Activated naive CD4-positive, alpha-beta T cell treated with anti-CD3 and anti-CD28 coated beads, Interleukin-2, amount 50 U/mL, for 72 hours (primary cell): ENCODE measurements at regions not wholly inside any gene's neighbourhood (a gene's known extent, or its start where the extent isn't known, plus 50 kb on each side); places are given as distances from the start of the nearest gene placed in this dataset.

Source experiments
- ATAC-seq, 2 donors: fragments of 150-1000 bp; cut with Tn5 transposase; 2 replicates each; pipeline ENCODE4 v1.10.0; 2021; ENCODE audit warnings: mild to moderate bottlenecking in 2 of 2, moderate library complexity in 2 of 2
- DNase-seq, 2 donors: peaks; one replicate each; pipeline ENCODE4 v3.0.0; 2021 to 2022; ENCODE audit warnings: low spot score in 2 of 2
- H3K27ac Mint-ChIP-seq, 2 donors: one replicate each; pipeline ENCODE4 v1.8.0; 2022; ENCODE audit warnings: mild to moderate bottlenecking in 2 of 2, mixed read lengths in 2 of 2
- H3K36me3 Mint-ChIP-seq, 2 donors: one replicate each; pipeline ENCODE4 v1.8.0; 2022; ENCODE audit warnings: mixed read lengths in 2 of 2
- H3K9me3 Mint-ChIP-seq, 2 donors: one replicate each; pipeline ENCODE4 v1.8.0; 2022; ENCODE audit warnings: mixed read lengths in 2 of 2

DNA sequence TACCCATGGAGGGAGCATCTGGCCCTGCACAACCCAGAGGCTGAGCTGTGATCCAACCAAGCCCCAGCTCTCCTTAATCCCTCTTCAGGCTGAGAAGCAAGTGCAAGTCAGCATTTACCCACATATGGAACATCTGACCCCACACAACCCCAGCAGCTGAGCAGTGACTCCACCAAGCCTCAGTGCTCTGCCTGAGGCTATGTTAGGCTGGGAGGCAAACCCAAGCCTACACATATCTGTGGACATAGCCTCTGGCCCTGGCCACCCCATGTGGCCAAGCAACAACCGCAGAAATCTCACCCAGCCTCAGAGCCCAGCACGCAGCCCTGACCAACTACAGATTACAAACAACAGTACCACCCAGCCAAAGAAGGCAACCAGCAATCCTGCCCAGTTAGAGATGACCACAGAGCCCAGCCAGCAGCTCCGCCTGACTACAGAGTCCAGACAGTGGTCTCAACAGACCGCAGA lies 142.8 kb downstream of the NUAK1 start:
- Mint-ChIP-seq H3K36me3 (no peaks in the 10 kb centered on the region), H3K27ac (no peak overlapping the region), H3K9me3 (no peaks in the 10 kb centered on the region)
- no peak for DNase-seq
- ATAC-seq: no peak

DNA sequence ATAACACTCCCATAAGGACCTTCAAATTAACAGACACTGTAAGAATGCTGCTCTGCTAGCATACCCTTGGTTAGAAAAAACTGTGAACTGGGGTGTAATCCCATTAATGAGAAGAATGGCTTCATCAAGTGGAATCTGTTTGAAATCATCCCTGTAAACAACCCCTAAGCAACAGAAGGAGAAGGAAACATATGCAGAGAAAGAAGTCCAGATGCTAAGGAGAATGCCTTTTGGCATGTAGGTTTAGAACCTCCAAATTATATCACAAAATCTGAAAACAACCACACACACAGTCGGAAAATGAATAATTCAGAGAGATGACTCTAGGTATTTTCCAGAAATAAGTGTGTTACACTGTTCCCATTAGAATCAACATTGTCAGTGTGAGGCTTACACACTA lies 140.2 kb downstream of the NUAK1 start:
- ATAC-seq: no peak

DNA sequence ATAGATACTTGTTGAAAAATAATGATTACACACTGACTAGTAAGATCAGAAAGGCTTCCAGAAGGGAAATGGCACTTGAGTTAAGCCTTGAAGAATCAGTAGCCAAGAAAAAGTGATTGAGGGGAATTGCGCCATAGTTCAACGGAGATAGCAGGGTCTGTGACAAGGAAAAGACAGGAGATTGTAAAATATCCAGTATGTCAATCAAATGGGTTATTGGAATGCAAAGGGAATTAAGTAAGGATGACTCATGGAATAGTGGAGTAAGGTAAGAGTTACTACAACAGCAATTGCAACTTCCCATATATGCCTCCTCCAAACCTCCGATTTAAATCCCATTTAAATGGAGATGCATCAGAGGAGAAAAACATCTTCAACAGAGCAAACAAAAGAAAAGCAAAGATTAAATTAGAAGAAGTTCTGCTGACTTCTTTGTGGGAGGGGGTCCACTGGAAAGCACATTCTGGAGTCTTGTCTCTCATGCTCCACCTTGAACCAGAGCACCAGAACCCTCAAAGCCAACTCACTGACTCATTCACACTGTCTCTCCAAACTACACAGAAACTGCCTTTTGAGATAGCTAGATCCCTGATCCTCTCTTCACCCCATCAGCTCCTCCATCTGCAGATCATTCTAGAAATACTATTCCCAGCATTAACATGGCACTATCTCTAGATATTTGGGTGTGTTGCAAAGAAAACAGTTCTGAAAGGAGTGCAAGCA lies 138.2 kb downstream of the NUAK1 start:
- Mint-ChIP-seq H3K27ac (no peak overlapping the region), H3K9me3 (peaks cover 5 to 8% of the 10 kb centered on the region in 2 donors), H3K36me3 (no peaks in the 10 kb centered on the region)
- no peak for DNase-seq
- no peak for ATAC-seq

More for the DNA sequence above, 140.2 kb downstream of the NUAK1 start:
- Mint-ChIP-seq H3K36me3 (no peaks in the 10 kb centered on the region), H3K27ac (no peak overlapping the region), H3K9me3 (no peaks in the 10 kb centered on the region)
- no peak for DNase-seq

DNA sequence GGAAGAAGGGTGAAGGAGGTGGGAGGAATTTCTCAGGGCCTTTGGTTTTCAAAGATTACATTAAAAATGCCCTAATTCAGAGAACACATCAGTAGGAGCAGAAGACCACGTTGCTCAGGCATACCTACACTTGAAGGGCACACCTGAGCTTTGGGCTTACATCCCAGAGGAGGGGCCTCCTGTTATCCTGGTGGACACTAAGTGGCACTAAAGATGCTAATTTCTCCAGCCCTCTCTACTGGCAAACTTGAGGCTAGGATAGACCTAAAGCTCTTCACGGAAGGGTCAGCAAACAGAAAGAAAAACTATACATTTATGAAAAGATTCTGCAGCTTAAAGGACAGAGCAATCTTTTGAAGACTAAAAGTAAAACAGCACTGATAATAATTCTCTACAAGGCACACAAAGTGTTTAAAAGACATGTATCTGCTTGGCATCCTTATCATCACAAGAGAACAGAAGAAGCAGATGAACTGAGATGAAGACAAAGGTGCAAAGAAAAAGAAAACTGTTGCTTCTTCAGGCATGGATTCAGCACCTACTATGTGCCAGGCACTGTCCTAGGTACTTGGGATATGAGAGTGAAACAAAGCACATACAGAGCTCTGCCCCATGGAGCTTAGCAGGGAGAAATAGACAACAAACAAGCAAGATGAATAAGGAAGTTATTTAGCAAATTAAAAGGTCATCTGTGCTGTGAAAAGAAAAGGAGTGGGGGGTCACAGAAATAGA lies 137.5 kb downstream of the NUAK1 start:
- Mint-ChIP-seq H3K27ac (no peak overlapping the region), H3K36me3 (no peaks in the 10 kb centered on the region), H3K9me3 (peaks cover 5 to 8% of the 10 kb centered on the region in 2 donors)
- DNase-seq (no peak), ATAC-seq (no peak)

DNA sequence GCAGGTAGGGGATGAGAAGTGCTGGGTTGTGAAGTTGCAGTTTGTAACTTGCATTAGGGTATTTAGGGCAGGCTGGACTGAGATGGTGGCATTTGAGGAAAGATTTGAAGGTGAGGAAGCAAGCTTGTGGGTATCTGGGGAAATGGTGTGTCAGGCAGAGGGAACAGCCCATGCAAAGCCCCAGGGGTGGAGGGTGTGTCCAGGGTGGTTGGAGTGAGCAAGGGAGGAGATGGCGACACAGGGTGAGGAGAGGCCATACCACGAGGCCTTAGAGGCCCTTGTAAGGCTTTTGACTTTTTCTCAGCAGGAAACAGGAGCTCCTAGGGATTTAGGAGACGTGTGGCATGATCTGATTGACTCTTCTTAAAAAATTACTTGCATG lies 136.9 kb downstream of the NUAK1 start:
- H3K36me3 Mint-ChIP-seq: no peaks in the 10 kb centered on the region
- H3K27ac Mint-ChIP-seq: no peak overlapping the region
- DNase-seq: no peak
- H3K9me3 Mint-ChIP-seq: peaks cover 5 to 8% of the 10 kb centered on the region in 2 donors
- ATAC-seq: no peak

DNA sequence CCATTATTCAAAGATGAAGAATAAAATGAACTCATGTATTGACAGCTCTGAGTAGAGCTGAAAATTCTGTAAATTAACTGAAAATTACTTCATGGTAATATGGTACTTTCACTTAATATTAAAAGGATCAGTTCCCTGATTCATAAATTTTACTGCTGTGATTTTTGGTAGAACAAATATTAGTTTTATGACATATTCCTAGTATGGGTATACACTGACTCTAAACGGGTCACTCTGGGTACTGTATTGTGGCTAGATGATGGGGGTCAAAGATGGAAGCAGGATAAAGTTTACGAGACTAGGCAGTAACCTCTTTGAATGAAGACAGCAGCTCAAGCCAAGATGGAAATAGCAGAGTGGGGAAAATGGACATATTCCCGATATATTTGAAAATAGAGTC lies 135.5 kb downstream of the NUAK1 start:
- peaks cover 5 to 8% of the 10 kb centered on the region in 2 donors for H3K9me3 Mint-ChIP-seq
- ATAC-seq (no peak), DNase-seq (no peak)
- no peaks in the 10 kb centered on the region for H3K36me3 Mint-ChIP-seq
- no peak overlapping the region for H3K27ac Mint-ChIP-seq

DNA sequence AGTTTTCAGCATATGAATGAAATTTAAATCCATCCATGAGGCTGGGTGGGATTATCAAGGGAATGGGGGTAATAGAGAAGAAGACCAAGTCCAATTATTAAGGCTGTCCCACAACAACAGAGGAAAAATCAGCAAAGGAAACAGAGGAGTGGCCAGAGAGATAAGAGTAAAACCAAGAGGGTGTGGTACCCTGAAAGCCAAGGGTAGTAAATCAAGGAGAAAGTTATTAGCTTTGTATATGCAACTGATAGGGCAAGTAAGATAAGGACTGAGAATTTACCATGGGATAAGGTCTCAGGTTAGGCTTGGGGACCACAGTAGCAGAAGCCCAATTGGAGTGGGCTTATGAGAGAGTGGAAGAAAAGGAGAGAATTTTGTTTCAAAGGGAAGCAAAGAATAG lies 134.5 kb downstream of the NUAK1 start:
- H3K27ac Mint-ChIP-seq: no peak overlapping the region
- ATAC-seq (no peak), DNase-seq (no peak)
- peaks cover 5 to 8% of the 10 kb centered on the region in 2 donors for H3K9me3 Mint-ChIP-seq
- no peaks in the 10 kb centered on the region for H3K36me3 Mint-ChIP-seq

DNA sequence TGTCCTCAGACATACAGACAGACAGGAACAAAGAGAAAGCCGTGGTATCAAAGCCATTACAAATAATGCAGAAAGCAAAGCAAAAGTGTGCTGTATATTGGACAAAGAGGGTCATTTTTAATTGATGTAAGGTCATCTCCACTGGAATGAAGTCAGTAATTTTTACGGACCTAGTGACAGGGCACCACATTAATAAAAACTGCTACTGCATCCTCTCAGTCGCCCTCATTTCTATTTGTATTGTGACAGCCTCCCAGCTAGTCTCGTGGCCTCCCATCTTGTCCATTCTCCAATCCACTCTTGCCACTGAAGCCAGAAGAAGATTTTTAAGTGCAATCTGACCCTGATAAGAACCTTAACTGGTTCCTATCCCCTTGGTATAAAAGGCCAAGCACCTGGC lies 132.4 kb downstream of the NUAK1 start:
- DNase-seq: no peak
- H3K9me3 Mint-ChIP-seq: peaks cover 5 to 8% of the 10 kb centered on the region in 2 donors
- ATAC-seq: no peak
- no peak overlapping the region for H3K27ac Mint-ChIP-seq
- H3K36me3 Mint-ChIP-seq: no peaks in the 10 kb centered on the region

DNA sequence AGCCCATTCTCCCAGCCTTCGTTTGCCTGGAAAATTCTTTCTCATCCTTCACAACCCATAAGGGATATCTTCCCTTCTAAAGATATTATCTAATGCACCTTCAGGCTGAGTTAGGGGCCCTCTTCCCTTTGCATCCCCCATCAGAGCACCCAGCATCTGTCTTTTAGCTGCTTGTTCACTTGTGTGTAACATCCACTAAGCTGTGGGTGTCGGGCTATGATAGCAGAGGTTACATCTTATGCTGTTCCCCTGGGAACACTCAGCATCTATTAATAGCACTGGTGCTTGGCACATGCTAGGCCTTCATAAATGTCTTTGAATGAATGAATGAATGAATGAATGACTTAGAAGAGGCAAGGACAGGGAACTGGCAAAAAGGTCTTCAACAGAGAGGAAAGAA lies 131.8 kb downstream of the NUAK1 start:
- Mint-ChIP-seq H3K36me3 (no peaks in the 10 kb centered on the region), H3K9me3 (peaks cover 5 to 8% of the 10 kb centered on the region in 2 donors), H3K27ac (no peak overlapping the region)
- DNase-seq (no peak), ATAC-seq (no peak)

DNA sequence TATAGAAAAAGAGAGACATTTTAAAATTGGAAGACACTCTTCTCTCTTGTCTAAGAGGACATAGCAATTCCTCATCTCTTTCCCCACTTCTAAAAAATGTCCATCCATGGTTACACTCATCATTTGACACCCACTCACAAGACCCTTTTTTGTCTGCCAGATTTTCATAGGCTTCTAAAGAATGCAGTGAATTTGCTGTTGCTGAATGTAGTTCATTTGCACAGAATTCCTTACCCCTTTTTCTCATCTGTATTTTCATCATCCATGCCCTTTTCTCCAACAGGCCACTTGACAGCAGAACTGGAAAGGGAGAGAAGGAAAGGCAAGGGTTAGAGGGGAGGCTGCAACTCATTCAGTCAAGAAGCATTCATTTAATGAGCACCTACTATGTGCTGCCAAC lies 128.0 kb downstream of the NUAK1 start:
- ATAC-seq: no peak
- Mint-ChIP-seq H3K9me3 (peaks cover 0 to under 1% of the 10 kb centered on the region in 2 donors), H3K36me3 (no peaks in the 10 kb centered on the region), H3K27ac (no peak overlapping the region)
- no peak for DNase-seq
